ENCODE measurements at regions not wholly inside any gene's neighbourhood (a gene's known extent, or its start where the extent isn't known, plus 50 kb on each side); places are given as distances from the start of the nearest gene placed in this dataset.

DNA sequence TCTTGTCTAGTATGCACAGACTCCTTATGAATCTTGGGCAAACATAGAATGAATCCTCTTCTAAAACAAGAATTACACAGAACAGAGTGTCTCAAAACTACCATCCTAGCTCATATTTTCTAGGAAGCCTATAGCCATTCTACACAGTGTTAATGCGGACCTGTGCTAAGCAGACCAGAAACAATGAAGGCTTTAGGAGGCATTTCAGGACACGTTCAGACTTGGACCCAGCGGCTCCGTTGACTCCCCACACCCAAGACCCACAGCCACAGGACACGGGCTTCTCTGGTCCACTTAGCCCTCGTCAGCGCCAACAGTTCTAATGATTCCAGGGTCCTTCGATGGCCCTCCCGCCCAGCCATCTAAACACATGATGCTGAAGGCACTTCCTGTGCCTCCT is 182.2 kb downstream of the BCL11A start:
- Mint-ChIP-seq H3K4me1 (peaks cover 0 to 9% (median 2%) of the 10 kb centered on the region in 7 donors), H3K9me3 (no peaks in the 10 kb centered on the region), H3K27me3 (peaks cover 0 to 11% (median 0%) of the 10 kb centered on the region in 5 donors), H3K27ac (no peak overlapping the region), H3K36me3 (no peaks in the 10 kb centered on the region), H3K4me3 (no peak overlapping the region)
- ATAC-seq (no peak), DNase-seq (no peak)
- ChIA-PET POLR2A (no interaction called here), CTCF (interaction anchor here (0.6 kb wide), 1 partner anchor 274 kb away, joined by 4 read pairs; no protein-coding TSS in a partner anchor)
- H3K4me1 ChIP-seq (ENCODE audit: control insufficient read depth in 2 of 2, insufficient read depth in 2 of 2, low read length in 2 of 2), result no peaks in the 10 kb centered on the region
- intact Hi-C loops (cut with micrococcal nuclease), result no loop called here
- H3K9me3 ChIP-seq (ENCODE audit: control insufficient read depth in 2 of 3, low read length in 3 of 3), result no peaks in the 10 kb centered on the region
- no peaks in the 10 kb centered on the region for H3K27me3 ChIP-seq (ENCODE audit: control insufficient read depth in 2 of 2, insufficient read depth in 2 of 2, low read length in 2 of 2)
- no peaks in the 10 kb centered on the region for H3K36me3 ChIP-seq (ENCODE audit: control insufficient read depth in 2 of 3, insufficient read depth in 3 of 3, low read length in 3 of 3)
- no peak overlapping the region for H3K4me3 ChIP-seq (ENCODE audit: low read length)
- no peak overlapping the region for H3K27ac ChIP-seq (ENCODE audit: low read depth, low read length)

DNA sequence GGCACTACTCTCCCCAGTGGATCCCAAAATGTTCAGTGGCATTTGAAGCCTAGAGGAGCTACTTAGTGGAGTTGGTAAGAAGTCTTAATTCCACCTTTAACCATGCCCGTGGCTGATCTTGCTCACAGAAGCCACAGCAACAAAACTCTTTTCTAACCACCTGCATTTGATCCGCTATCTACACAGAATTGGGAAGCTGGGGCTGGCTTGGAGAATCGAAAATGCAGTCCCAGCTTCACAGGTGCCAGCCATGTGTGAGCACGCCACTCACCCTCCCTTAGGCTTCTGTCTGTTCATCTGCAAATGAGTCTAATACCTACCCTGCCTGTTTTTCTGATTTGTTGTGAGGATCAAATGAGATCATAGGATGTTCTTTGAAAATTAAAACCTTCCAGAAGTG is 182.6 kb downstream of the BCL11A start:
- H3K4me1 ChIP-seq (ENCODE audit: control insufficient read depth in 2 of 2, insufficient read depth in 2 of 2, low read length in 2 of 2), result no peaks in the 10 kb centered on the region
- no peak overlapping the region for H3K4me3 Mint-ChIP-seq
- intact Hi-C loops (cut with micrococcal nuclease), result no loop called here
- H3K27me3 ChIP-seq (ENCODE audit: control insufficient read depth in 2 of 2, insufficient read depth in 2 of 2, low read length in 2 of 2), result no peaks in the 10 kb centered on the region
- ATAC-seq (no peak), DNase-seq (no peak)
- H3K36me3 Mint-ChIP-seq, result no peaks in the 10 kb centered on the region
- H3K36me3 ChIP-seq (ENCODE audit: control insufficient read depth in 2 of 3, insufficient read depth in 3 of 3, low read length in 3 of 3), result no peaks in the 10 kb centered on the region
- H3K9me3 ChIP-seq (ENCODE audit: control insufficient read depth in 2 of 3, low read length in 3 of 3), result no peaks in the 10 kb centered on the region
- H3K27ac Mint-ChIP-seq, result no peak overlapping the region
- ChIA-PET POLR2A (no interaction called here), CTCF (no interaction called here)
- peaks cover 0 to 9% (median 2%) of the 10 kb centered on the region in 7 donors for H3K4me1 Mint-ChIP-seq
- no peak overlapping the region for H3K4me3 ChIP-seq (ENCODE audit: low read length)
- peaks cover 0 to 11% (median 0%) of the 10 kb centered on the region in 5 donors for H3K27me3 Mint-ChIP-seq
- H3K9me3 Mint-ChIP-seq, result no peaks in the 10 kb centered on the region
- H3K27ac ChIP-seq (ENCODE audit: low read depth, low read length), result no peak overlapping the region

DNA sequence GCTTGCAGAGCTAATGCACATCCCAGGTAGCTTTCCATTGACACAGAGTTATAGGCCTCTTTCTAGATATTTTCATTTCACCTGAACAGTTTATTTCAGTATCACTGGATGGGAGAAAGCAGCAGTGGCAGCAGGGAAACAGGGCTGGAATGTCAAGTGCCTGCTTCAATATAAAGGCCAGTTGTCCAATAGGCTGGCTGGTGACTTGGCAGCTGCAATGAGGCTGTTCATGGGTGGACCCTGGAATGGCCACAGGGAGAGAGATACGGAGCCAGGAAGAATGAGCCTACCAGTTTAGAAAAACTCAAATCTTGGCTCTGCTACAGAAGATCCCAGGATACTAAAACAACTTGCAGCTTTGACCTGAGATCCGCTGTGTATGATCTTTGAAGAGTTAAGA is 185.0 kb downstream of the BCL11A start:
- no peak overlapping the region for H3K4me3 Mint-ChIP-seq
- no peaks in the 10 kb centered on the region for H3K36me3 ChIP-seq (ENCODE audit: control insufficient read depth in 2 of 3, insufficient read depth in 3 of 3, low read length in 3 of 3)
- no peak overlapping the region for H3K4me3 ChIP-seq (ENCODE audit: low read length)
- ATAC-seq (no peak), DNase-seq (no peak)
- intact Hi-C loops (cut with micrococcal nuclease), result no loop called here
- POLR2A ChIA-PET, result no interaction called here
- H3K36me3 Mint-ChIP-seq, result no peaks in the 10 kb centered on the region
- no peaks in the 10 kb centered on the region for H3K9me3 ChIP-seq (ENCODE audit: control insufficient read depth in 2 of 3, low read length in 3 of 3)
- H3K27ac ChIP-seq (ENCODE audit: low read depth, low read length), result no peak overlapping the region
- H3K27ac Mint-ChIP-seq, result no peak overlapping the region
- peaks cover 0 to 9% (median 2%) of the 10 kb centered on the region in 7 donors for H3K4me1 Mint-ChIP-seq
- H3K27me3 Mint-ChIP-seq, result peaks cover 0 to 12% (median 0%) of the 10 kb centered on the region in 5 donors
- CTCF ChIA-PET, result no interaction called here
- no peaks in the 10 kb centered on the region for H3K27me3 ChIP-seq (ENCODE audit: control insufficient read depth in 2 of 2, insufficient read depth in 2 of 2, low read length in 2 of 2)
- H3K4me1 ChIP-seq (ENCODE audit: control insufficient read depth in 2 of 2, insufficient read depth in 2 of 2, low read length in 2 of 2), result no peaks in the 10 kb centered on the region
- H3K9me3 Mint-ChIP-seq, result no peaks in the 10 kb centered on the region

DNA sequence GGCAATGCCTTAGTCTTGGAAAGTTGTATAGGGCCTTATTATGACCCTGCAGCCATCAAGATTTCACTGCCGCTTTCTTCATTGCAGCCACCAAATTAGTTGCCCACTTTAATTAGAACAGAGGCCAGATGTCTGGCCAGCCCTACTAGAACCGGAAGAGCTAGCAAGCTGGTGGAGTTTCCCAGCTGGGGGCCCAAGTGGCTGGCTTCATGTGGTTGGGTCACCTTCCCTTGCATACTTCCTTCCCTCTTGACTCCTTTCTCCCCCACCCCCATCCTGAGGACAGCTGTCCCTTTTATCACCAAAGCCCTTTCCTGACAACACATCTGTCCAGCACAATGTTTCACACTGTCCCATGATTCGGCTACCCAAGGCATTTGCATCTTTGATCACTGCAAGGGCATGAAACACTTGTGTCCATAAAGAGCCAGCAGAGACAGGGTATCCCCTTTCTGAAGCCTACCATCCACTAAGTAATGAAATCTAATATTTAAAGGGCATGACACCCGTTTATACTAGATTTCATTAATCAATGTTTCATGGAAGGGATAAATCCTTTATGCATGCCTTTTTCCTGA is 187.2 kb downstream of the BCL11A start:
- H3K27me3 Mint-ChIP-seq, result peaks cover 0 to 10% (median 8%) of the 10 kb centered on the region in 5 donors
- no peak overlapping the region for H3K27ac ChIP-seq (ENCODE audit: low read depth, low read length)
- no peaks in the 10 kb centered on the region for H3K9me3 ChIP-seq (ENCODE audit: control insufficient read depth in 2 of 3, low read length in 3 of 3)
- ATAC-seq (peak; percentile 40), DNase-seq (no peak)
- ChIA-PET CTCF (interaction anchor here (0.6 kb wide), 1 partner anchor 92 kb away, joined by 3 read pairs; no protein-coding TSS in a partner anchor), POLR2A (no interaction called here)
- peaks cover 0 to 9% (median 3%) of the 10 kb centered on the region in 7 donors for H3K4me1 Mint-ChIP-seq
- H3K4me3 Mint-ChIP-seq, result no peak overlapping the region
- no peak overlapping the region for H3K4me3 ChIP-seq (ENCODE audit: low read length)
- H3K4me1 ChIP-seq (ENCODE audit: control insufficient read depth in 2 of 2, insufficient read depth in 2 of 2, low read length in 2 of 2), result no peaks in the 10 kb centered on the region
- H3K27me3 ChIP-seq (ENCODE audit: control insufficient read depth in 2 of 2, insufficient read depth in 2 of 2, low read length in 2 of 2), result no peaks in the 10 kb centered on the region
- H3K27ac Mint-ChIP-seq, result no peak overlapping the region
- no peaks in the 10 kb centered on the region for H3K9me3 Mint-ChIP-seq
- intact Hi-C loops (cut with micrococcal nuclease), result no loop called here
- H3K36me3 Mint-ChIP-seq, result no peaks in the 10 kb centered on the region
- no peaks in the 10 kb centered on the region for H3K36me3 ChIP-seq (ENCODE audit: control insufficient read depth in 2 of 3, insufficient read depth in 3 of 3, low read length in 3 of 3)

DNA sequence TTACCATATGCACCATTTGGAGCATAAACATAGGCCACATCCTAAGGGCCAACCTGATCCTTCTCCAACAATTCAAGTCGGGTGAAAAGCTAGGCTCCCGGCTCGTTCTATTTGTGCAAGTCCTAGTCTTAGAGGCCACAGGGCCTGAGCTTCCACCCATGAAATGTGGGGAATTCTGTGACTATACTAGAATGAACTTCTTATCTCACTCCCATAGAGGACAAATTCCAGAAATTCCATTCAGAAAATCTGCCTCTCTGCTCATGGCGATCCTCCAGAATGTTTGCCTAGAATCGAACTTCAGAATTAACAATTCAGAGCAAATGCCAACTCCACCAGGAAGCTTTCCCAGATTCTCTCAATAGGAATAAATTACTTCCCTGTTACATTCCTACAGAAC is 187.9 kb downstream of the BCL11A start:
- no peaks in the 10 kb centered on the region for H3K9me3 ChIP-seq (ENCODE audit: control insufficient read depth in 2 of 3, low read length in 3 of 3)
- H3K27ac Mint-ChIP-seq, result no peak overlapping the region
- ChIA-PET CTCF (interaction anchor here (0.6 kb wide), 1 partner anchor 92 kb away, joined by 3 read pairs; no protein-coding TSS in a partner anchor), POLR2A (no interaction called here)
- no peak overlapping the region for H3K4me3 Mint-ChIP-seq
- intact Hi-C loops (cut with micrococcal nuclease), result no loop called here
- H3K27me3 ChIP-seq (ENCODE audit: control insufficient read depth in 2 of 2, insufficient read depth in 2 of 2, low read length in 2 of 2), result no peaks in the 10 kb centered on the region
- H3K4me1 ChIP-seq (ENCODE audit: control insufficient read depth in 2 of 2, insufficient read depth in 2 of 2, low read length in 2 of 2), result no peaks in the 10 kb centered on the region
- DNase-seq (no peak), ATAC-seq (no peak)
- H3K27me3 Mint-ChIP-seq, result peaks cover 0 to 11% (median 8%) of the 10 kb centered on the region in 5 donors
- H3K27ac ChIP-seq (ENCODE audit: low read depth, low read length), result no peak overlapping the region
- peaks cover 0 to 7% (median 3%) of the 10 kb centered on the region in 7 donors for H3K4me1 Mint-ChIP-seq
- H3K36me3 ChIP-seq (ENCODE audit: control insufficient read depth in 2 of 3, insufficient read depth in 3 of 3, low read length in 3 of 3), result no peaks in the 10 kb centered on the region
- H3K9me3 Mint-ChIP-seq, result no peaks in the 10 kb centered on the region
- no peak overlapping the region for H3K4me3 ChIP-seq (ENCODE audit: low read length)
- no peaks in the 10 kb centered on the region for H3K36me3 Mint-ChIP-seq

DNA sequence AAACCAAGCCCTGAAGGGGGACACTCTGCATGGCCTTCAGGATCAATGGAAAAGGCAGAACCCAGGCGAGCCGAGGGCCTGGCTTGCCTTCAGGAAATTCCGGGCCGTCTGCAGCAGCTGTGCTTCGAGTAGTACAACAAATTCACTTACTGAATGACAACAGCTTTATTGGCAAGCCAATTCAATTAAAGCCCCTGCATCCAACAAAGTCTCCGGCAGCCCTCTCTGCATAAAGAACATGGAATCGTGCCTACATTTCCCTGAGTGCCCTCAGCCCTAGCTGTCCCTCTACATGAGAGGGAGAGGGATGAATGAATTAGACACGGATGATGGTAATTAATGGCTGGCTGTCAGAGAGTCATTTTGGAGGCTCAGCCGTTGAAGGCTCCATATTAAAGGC is 189.0 kb downstream of the BCL11A start:
- DNase-seq, result no peak
- Mint-ChIP-seq H3K9me3 (no peaks in the 10 kb centered on the region), H3K27ac (no peak overlapping the region), H3K27me3 (peaks cover 0 to 20% (median 12%) of the 10 kb centered on the region in 5 donors), H3K4me3 (no peak overlapping the region), H3K4me1 (peaks cover 0 to 5% (median 0%) of the 10 kb centered on the region in 7 donors), H3K36me3 (no peaks in the 10 kb centered on the region)
- Histone ChIP-seq H3K4me1 (ENCODE audit: control insufficient read depth in 2 of 2, insufficient read depth in 2 of 2, low read length in 2 of 2) (no peaks in the 10 kb centered on the region), H3K4me3 (ENCODE audit: low read length) (no peak overlapping the region), H3K36me3 (ENCODE audit: control insufficient read depth in 2 of 3, insufficient read depth in 3 of 3, low read length in 3 of 3) (no peaks in the 10 kb centered on the region), H3K27ac (ENCODE audit: low read depth, low read length) (no peak overlapping the region), H3K27me3 (ENCODE audit: control insufficient read depth in 2 of 2, insufficient read depth in 2 of 2, low read length in 2 of 2) (no peaks in the 10 kb centered on the region), H3K9me3 (ENCODE audit: control insufficient read depth in 2 of 3, low read length in 3 of 3) (no peaks in the 10 kb centered on the region)
- POLR2A ChIA-PET, result no interaction called here
- no peak for ATAC-seq
- CTCF ChIA-PET, result no interaction called here
- intact Hi-C loops (cut with micrococcal nuclease), result no loop called here

DNA sequence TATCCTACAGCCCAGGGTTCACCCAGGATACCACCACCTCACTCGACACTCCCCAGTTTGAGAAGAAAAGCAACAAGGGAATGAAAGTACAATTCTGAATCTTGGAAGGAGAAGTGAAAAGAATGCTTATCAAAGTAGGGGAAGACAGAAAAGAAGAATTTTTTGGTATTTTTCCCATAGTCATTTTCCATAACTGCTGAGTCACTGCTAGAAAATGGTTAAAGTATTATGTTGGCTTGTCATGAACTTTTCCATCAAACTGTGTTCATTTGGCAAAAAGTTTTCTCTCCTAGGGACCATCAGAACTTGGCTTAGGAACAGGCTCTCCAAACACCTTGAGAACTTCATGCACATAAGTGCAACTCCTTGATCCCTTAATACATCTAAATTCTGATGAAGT is 192.0 kb downstream of the BCL11A start:
- Histone ChIP-seq H3K36me3 (ENCODE audit: control insufficient read depth in 2 of 3, insufficient read depth in 3 of 3, low read length in 3 of 3) (no peaks in the 10 kb centered on the region), H3K4me1 (ENCODE audit: control insufficient read depth in 2 of 2, insufficient read depth in 2 of 2, low read length in 2 of 2) (no peaks in the 10 kb centered on the region), H3K27ac (ENCODE audit: low read depth, low read length) (no peak overlapping the region), H3K9me3 (ENCODE audit: control insufficient read depth in 2 of 3, low read length in 3 of 3) (no peaks in the 10 kb centered on the region), H3K27me3 (ENCODE audit: control insufficient read depth in 2 of 2, insufficient read depth in 2 of 2, low read length in 2 of 2) (no peaks in the 10 kb centered on the region), H3K4me3 (ENCODE audit: low read length) (no peak overlapping the region)
- Mint-ChIP-seq H3K36me3 (no peaks in the 10 kb centered on the region), H3K4me3 (no peak overlapping the region), H3K27me3 (peaks cover 8 to 27% (median 16%) of the 10 kb centered on the region in 5 donors), H3K4me1 (peaks cover 0 to 7% (median 1%) of the 10 kb centered on the region in 7 donors), H3K27ac (no peak overlapping the region), H3K9me3 (no peaks in the 10 kb centered on the region)
- ATAC-seq (no peak), DNase-seq (no peak)
- POLR2A ChIA-PET, result no interaction called here
- intact Hi-C loops (cut with micrococcal nuclease), result no loop called here
- CTCF ChIA-PET, result no interaction called here

Data from naive thymus-derived CD4-positive, alpha-beta T cell (primary cell).